KBM-7 (cell line): ENCODE measurements at regions not wholly inside any gene's neighbourhood (a gene's known extent, or its start where the extent isn't known, plus 50 kb on each side); places are given as distances from the start of the nearest gene placed in this dataset.

Experiments
- DNase-seq: peaks from one replicate; pipeline ENCODE4 v3.0.0-alpha.2; 2015
- in situ Hi-C: fragments of 300-500 bp; cut with MboI; formaldehyde crosslinking; loops from 2 replicates; pipeline ENCODE4 v1.14.3; 2020; ENCODE audit warnings: low sequenced_read_pairs, low pct_unique_long_range_greater_than_20kb, mixed read lengths

- in situ Hi-C loops, result no loop called here
- no peak for DNase-seq
Observed at GRCh38 chr6:221531-222349, 70.5 kb upstream of the DUSP22 start.

DNA sequence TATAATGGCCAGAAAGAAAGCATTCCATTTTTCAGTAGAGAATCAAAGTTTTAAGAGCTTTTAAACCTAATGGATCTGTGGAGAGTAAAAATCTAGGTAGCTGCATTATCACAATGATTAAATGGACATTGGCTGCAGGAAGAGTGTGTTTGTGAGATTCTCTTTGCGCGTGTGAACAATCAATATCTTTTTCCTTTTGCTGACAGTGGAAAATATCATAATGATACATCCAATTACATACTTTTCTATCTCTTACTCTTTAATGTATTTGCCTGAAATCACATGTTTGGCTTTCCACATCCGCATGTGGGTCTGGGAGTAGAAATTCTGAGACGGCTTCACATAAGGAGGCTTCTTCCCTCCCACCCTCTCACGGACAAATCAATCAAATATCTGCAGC, 69.8 kb upstream of the DUSP22 start:
- DNase-seq, result no peak
- in situ Hi-C loops, result no loop called here

DNA sequence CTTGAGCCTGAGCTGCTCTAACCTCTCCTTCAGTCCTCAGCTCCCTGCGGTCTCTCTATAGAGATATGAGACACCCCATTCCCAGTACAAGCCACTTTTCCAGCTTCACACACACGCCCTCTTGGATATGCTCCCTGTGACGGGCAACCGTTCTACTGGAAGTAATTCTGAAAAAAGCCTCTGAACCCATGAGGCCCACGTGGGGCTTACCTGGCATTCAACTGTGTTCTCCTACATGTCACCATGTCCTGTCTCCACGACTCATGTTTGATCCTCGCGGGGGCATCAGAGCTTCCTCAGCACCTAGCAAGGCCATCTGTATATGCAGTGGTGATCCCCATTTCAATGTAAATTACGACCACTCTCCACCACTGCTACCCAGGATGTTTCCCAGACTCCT, 69.2 kb upstream of the DUSP22 start:
- no peak for DNase-seq
- in situ Hi-C loops, result no loop called here

GRCh38 chr6:223763-224162, 68.5 kb upstream of the DUSP22 start:
- DNase-seq, result no peak
- in situ Hi-C loops, result no loop called here

DNA sequence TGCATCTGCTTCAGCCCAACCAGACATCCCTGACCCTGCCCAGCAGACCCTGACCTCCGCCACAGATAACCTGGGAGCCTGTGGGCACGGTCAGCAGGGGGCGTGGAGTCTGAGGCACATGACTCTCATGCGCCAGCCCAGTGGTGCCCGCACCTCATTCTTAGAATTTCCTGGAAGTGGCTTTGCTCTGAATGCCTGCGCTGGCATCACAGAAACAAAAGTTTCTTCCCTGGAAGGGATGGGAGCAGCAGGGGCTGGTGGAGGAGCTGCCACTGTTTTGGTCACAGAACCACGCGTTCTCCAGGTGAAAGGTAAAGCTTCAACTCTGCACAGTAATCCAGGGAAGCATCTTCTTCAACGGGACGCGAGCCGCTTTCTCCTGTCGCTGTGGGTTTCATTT, 67.9 kb upstream of the DUSP22 start:
- DNase-seq, result no peak
- in situ Hi-C loops, result no loop called here

DNA sequence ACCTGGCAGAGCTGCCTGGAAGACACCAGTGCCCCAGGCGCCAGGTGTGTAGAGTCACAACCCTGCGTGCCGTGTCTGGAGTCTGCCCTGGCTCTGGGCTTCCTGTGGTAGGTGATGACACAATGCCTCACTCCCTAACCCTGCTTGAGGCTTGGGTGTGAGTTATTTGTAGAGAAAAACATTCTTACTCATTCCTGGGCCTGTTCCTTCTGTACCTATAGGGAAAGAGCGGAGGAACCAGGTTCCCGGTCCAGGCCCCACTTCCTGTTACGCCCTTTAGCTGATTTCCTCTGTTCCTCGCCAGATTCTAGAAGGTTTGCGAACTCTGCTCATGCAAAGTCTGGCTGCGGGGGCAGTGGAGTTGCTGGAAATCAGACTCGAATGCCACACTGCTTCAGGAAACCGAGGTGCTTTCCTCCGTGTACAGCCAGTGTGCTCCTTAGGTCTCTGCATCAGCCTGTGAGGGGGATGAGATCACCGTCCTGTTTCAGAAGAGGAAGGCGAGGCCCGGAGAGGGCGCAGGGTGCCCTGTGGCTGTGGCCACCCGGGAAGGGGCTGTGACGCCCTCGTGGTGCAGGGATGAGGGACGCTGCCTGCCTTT, 67.1 kb upstream of the DUSP22 start:
- peak; percentile 89 for DNase-seq
- in situ Hi-C loops, result no loop called here

- no peak for DNase-seq
- in situ Hi-C loops, result no loop called here
Observed at GRCh38 chr6:225907-226306, 66.4 kb upstream of the DUSP22 start.

- no peak for DNase-seq
- in situ Hi-C loops, result no loop called here
Observed at GRCh38 chr6:226516-227073, 65.7 kb upstream of the DUSP22 start.

DNA sequence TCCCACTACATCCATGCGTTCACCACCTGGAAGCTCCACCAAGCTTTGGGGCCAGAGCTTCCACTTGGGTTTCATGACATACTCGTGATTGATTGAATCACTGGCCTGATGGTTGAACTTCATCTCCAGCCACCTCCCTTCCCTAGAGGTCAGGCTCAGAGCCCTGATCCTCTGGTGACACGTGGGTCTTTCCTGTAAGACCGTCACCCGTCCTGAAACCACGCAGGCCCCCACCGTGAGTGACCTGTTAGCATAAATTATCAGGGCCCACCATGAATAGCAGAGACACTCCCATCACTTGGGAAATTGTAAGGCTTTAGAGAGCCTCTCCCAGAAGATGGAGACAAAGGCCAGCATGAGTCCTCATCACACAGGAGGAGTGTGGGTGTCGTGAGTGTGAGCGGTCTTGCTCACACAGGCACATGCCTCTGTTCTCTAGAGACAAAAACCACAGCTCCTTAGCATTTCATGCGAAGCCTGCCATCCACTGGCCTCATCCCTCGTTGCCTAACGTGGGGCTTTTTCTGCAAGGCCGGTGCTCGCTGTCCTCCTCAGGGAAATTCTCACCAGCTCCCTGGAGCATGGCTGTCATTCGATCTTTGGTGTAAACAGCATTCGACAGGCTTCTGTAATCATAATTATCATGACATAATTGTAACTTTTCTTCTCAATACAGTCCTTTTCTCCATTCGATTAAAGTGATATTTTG, 65.1 kb upstream of the DUSP22 start:
- DNase-seq, result no peak
- in situ Hi-C loops, result no loop called here

DNA sequence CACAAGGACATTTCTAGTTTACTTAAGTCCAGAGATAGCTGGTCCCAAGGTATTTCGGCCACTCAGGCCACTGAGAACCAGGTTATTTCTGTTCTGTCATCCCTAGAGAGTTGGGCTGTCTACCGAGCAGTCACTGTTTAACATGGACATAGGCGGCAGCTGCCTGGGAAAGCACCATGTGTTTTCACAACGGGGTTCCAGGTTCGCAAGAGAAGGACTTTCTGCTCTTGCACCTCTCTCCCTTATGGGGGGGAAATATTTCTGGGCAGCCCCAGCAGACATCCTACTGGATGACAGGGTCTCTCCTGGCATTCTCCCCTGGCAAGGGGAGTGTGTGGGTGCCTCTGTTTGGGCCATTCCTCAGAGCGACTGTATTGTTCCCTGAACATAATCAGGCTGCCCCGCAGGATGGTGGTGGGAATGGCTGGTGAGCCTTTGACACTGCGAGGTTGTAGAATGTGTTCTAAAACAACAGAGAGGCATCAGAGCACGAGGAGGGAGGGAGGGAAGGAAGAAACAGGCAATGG, 64.4 kb upstream of the DUSP22 start:
- in situ Hi-C loops, result no loop called here
- no peak for DNase-seq

GRCh38 chr6:228881-229651, 63.2 kb upstream of the DUSP22 start:
- in situ Hi-C loops, result no loop called here

DNA sequence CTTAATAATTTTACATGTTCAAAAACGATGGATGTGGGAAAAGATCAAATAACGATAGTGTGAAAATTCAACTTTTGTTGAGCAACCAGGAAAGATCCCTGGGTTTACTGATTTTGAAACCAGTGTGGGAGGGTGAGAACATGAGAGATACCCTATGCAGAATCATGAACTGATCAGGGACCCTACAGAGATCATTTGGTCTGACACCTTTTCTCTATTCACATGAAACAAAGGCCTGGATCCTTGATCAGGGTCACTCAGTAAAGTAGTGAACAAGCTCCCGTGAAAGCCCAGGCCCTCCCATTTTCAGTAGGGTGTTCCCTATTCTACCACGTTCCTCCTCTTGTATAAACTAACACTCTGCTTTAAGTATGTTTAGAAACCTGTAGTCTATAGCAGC, 60.5 kb upstream of the DUSP22 start:
- in situ Hi-C loops, result no loop called here
- DNase-seq, result no peak

More at GRCh38 chr6:228881-229651, 63.2 kb upstream of the DUSP22 start:
- no peak for DNase-seq

DNA sequence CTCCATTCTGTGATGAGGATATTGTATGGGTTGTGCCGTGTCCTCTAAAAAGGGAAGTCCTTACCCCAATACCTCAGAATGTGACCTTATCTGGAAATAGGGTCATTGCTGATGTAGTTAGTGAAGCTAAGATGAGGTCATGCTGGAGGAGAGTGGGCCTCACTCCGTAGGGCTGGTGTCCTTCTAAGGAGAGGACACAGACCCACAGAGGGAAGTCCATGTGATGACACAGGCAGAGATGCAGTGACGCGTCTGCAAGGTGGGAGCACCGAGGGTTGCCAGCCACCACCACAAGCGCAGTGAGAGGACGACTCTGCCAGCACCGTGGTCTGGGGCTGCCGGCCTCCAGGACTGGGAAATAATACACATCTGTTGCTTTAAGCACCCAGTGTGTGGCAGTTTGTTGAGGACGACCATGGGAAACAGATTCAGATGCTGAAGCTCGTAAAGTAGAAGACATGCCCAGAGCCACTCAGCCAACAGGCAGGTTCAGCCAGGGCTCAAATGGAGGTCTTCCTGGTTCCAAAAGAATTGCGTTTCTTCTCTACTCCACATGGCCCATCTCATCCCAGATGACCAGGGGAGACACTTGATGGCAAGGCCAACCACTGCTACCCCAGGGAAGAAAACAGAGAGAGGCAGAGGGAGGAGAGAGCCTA, 59.2 kb upstream of the DUSP22 start:
- no peak for DNase-seq
- in situ Hi-C loops, result no loop called here

- in situ Hi-C loops, result no loop called here
- DNase-seq, result no peak
Observed at GRCh38 chr6:234706-235372, 57.4 kb upstream of the DUSP22 start.

DNA sequence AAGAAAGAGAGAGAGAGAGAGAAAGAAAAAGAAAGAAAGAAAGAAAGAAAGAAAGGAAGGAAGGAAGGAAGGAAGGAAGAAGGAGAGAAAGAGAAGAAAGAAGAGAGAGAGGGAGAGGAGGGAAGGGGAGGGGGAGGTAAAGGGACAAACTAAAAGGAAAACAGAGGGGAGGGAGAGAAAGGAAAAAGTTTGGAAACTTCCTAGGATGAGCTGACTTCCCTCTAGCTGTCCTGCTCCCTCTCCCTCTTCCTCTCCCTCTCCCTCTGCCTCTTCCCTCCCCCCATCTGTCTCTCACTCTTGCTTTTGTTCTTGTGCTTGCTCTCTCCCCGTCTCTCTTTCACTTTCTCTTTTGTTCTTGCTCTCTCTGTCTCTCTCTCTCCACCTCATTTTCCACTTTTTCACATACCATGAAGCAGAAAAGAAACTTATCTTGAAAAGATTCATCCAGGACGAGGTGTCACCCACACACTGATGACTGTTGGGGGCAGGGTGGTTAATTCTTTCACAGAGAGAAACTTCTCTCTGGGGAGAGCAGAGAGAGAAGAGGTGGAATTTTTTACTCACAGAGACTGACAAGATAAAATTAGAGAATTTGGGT, 56.4 kb upstream of the DUSP22 start:
- in situ Hi-C loops, result no loop called here
- peak; percentile 40 for DNase-seq

DNA sequence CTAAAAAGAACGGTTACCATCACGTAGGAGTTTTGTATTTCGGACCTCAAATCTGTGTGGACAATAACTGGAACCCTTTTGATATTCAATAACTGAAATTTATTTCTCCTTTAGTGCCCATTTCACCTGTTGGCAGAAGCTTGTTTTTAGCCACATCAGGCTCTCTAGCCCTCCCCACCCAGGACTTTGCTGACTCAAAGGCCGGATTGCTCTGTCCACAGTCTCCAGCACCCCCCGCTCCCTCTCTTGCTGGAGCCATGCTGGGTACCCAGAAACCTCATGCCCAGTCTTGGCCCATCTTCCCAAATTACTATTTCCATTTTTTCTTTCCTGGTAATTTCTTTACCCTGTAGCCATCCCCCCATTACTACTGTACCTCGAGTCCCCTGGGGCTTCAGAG, 55.8 kb upstream of the DUSP22 start:
- DNase-seq, result no peak
- in situ Hi-C loops, result no loop called here

DNA sequence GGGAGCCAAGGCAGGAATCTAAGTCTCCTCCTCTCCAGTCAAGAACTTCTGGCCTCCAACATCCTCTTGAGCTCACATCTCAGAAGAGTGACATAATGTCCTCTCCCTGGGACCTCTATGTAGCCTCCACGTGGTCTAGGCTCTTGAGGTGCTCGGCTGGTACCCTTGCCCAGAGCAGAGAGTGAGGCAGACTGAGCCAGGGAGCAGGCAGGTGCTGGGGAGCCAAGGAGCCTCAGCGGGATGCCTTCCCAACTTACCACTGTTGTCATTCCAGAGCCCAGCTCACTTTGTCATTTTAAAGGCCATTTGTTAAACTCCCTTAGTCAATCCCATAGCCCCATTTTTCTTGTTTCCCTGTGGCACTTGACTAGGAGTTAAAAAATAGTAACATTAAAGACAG, 52.1 kb upstream of the DUSP22 start:
- in situ Hi-C loops, result no loop called here
- DNase-seq, result no peak

DNA sequence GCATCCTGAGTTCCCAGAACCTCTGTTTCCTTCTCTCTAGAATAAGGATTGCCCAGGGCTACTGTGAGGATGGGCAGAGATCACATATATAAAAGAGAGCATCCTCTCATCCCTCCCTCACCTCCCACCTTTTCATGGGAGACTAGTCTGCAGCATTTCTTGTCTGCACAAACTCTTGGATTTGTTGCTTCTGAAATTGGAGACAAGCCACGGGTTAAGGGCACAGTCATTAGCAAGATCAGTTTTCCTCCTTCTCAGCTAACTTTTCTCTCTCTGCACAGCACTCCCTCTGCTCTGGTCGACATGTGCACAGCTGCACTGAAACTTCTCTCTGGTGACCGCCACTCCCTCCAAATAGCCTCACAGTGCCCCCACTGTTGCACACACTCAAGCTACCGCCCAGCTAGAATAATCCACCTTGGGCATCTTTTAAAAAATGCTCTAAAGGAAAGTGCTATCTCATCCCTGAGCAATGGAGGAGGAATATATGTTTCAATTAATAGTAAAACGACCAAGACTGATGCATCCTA, 50.9 kb upstream of the DUSP22 start:
- in situ Hi-C loops, result no loop called here
- no peak for DNase-seq
